Gastrocnemius medialis (tissue), 4 donors: ENCODE measurements at regions not wholly inside any gene's neighbourhood (a gene's known extent, or its start where the extent isn't known, plus 50 kb on each side); places are given as distances from the start of the nearest gene placed in this dataset.

Experiments used
- ATAC-seq, 2 donors: fragments of 150-250 bp; one replicate each; pipeline ENCODE4 v1.9.1; 2016
- DNase-seq, 2 donors: peaks; one replicate each; pipeline ENCODE4 v3.0.0-alpha.2; 2019
- H3K27ac ChIP-seq, 4 donors: fragments of 200-600 bp; sonication (generic); 1 replicate in 1 of 4; 2 replicates in 3 of 4; pipeline ENCODE4 v1.5.1; 2016 to 2018; ENCODE audit warnings: mild to moderate bottlenecking in 2 of 4, moderate library complexity in 1 of 4
- H3K27me3 ChIP-seq, 3 donors: fragments of 200-600 bp; sonication (generic) in 2 of 3; 1 replicate in 1 of 3; 2 replicates in 2 of 3; pipeline versions ENCODE4 v1.5.1 to v1.6.0; 2016 to 2019; ENCODE audit warnings: mild to moderate bottlenecking in 1 of 3, moderate library complexity in 1 of 3
- H3K36me3 ChIP-seq, 2 donors: fragments of 200-600 bp; sonication (generic) in 1 of 2; one replicate each; pipeline ENCODE4 v1.5.1; 2017 to 2018
- H3K4me1 ChIP-seq, 2 donors: fragments of 200-600 bp; sonication (generic) in 1 of 2; one replicate each; pipeline ENCODE4 v1.5.1; 2016 to 2017; ENCODE audit warnings: mild to moderate bottlenecking in 2 of 2
- H3K4me3 ChIP-seq, 4 donors: fragments of 200-600 bp; sonication (generic) in 3 of 4; 1 replicate in 1 of 4; 2 replicates in 3 of 4; pipeline ENCODE4 v1.5.1; 2016 to 2019; ENCODE audit warnings: mild to moderate bottlenecking in 2 of 4
- H3K9me3 ChIP-seq, 3 donors: fragments of 200-600 bp; sonication (generic) in 2 of 3; 1 replicate in 1 of 3; 2 replicates in 2 of 3; pipeline ENCODE4 v1.5.1; 2016 to 2019
- POLR2A ChIP-seq, 2 donors: fragments of 450-650 bp; IDR thresholded peaks; one replicate each; pipeline ENCODE4 v1.6.1; 2017; ENCODE audit warnings: antibody characterized with exemption in 2 of 2, mild to moderate bottlenecking in 2 of 2, moderate library complexity in 2 of 2
- in situ Hi-C, 4 donors: fragments of 200-750 bp; cut with MboI; loops; one replicate each; pipeline versions ENCODE4 v1.15.0 to v1.8.0; 2017; ENCODE audit warnings: low sequenced_read_pairs in 4 of 4
- intact Hi-C: fragments of 100-400 bp; cut with DNase I; formaldehyde crosslinking; loops from one replicate; pipeline ENCODE4 v1.15.1; 2023; ENCODE audit warnings: low total_unique reads
- TF ChIP-seq, protein P1 (sequence below), 5 experiments: fragments of 450-650 bp in 3 of 5; fragments of 200-600 bp in 2 of 5; sonication (generic) in 2 of 5; IDR thresholded peaks in 4 of 5; conservative IDR thresholded peaks in 1 of 5; 1 replicate in 4 of 5; 2 replicates in 1 of 5; pipeline ENCODE4 v1.5.1; 2016 to 2019; ENCODE audit warnings: antibody characterized with exemption in 5 of 5, mild to moderate bottlenecking in 3 of 5, moderate library complexity in 3 of 5

DNA sequence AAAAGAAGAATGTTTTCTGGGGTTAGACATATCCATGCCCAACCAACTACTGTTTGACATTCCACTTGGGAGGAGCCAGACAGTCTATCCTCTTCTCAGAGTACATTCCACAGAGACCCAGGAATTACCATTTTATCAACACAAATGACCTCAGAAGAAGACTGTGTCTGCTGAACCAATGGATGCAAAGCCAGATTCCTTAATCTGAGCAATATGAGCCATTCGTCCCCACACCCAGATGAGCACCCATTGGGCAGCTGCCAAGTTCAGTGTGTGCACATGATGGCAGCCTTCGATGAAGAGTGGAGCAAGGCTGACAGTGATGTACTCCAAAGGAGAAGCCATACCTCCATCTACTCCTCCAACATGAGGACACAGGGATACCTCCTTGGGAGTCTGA is 111.3 kb downstream of the ZNF674 start:
- Histone ChIP-seq H3K27ac (no peak overlapping the region), H3K9me3 (no peaks in the 10 kb centered on the region), H3K4me3 (no peak overlapping the region), H3K4me1 (no peaks in the 10 kb centered on the region), H3K27me3 (no peaks in the 10 kb centered on the region), H3K36me3 (no peaks in the 10 kb centered on the region)
- in situ Hi-C loops (loop anchor here in 1 of 4 donors (25.0 kb wide), 1 partner anchor 103 kb away; the partner anchor contains the start of gene ZNF674), intact Hi-C loops (no loop called here)
- no peak for DNase-seq
- TF ChIP-seq POLR2A (IDR thresholded peaks at IDR 0.05), result no peak
- TF ChIP-seq, protein P1, sequence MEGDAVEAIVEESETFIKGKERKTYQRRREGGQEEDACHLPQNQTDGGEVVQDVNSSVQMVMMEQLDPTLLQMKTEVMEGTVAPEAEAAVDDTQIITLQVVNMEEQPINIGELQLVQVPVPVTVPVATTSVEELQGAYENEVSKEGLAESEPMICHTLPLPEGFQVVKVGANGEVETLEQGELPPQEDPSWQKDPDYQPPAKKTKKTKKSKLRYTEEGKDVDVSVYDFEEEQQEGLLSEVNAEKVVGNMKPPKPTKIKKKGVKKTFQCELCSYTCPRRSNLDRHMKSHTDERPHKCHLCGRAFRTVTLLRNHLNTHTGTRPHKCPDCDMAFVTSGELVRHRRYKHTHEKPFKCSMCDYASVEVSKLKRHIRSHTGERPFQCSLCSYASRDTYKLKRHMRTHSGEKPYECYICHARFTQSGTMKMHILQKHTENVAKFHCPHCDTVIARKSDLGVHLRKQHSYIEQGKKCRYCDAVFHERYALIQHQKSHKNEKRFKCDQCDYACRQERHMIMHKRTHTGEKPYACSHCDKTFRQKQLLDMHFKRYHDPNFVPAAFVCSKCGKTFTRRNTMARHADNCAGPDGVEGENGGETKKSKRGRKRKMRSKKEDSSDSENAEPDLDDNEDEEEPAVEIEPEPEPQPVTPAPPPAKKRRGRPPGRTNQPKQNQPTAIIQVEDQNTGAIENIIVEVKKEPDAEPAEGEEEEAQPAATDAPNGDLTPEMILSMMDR (IDR thresholded peaks at IDR 0.05 in 4 of 5, conservative IDR thresholded peaks at IDR 0.05 in 1 of 5), result no peak
- ATAC-seq, result no peak

- Histone ChIP-seq H3K4me3 (no peak overlapping the region), H3K36me3 (no peaks in the 10 kb centered on the region), H3K9me3 (no peaks in the 10 kb centered on the region), H3K27me3 (no peaks in the 10 kb centered on the region), H3K4me1 (no peaks in the 10 kb centered on the region), H3K27ac (no peak overlapping the region)
- in situ Hi-C loops (loop anchor here in 3 of 4 donors (25.0 kb wide), 3 partner anchors 896 to 1096 kb away; no protein-coding TSS in a partner anchor), intact Hi-C loops (no loop called here)
- ATAC-seq (no peak), DNase-seq (peak in 1 of 2 donors; percentile 24)
- TF ChIP-seq, protein P1 (IDR thresholded peaks at IDR 0.05 in 4 of 5, conservative IDR thresholded peaks at IDR 0.05 in 1 of 5), result peak; percentile 46 to 84 (median 64)
- no peak for TF ChIP-seq POLR2A (IDR thresholded peaks at IDR 0.05)
These were observed 136.4 kb downstream of the ZNF674 start for GRCh38 chrX:46408553-46409407.

DNA sequence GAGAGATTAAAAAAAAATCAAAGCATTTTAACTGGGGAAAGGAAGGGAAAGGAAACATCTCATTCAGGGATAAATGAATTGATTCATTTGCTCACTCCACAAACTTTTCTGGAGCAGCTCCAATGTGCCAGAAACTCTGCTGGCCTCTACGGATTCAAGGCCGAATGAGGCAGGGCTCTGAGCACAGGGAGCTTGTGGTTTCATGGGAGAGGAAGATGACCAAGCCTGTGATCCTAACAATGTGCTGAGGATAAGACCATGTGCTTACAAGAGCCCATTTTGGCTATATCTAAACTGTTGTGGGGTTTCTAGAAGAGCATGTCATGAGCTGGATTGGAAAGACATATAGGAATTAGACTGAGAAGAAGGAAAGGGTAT is 137.5 kb downstream of the ZNF674 start:
- in situ Hi-C loops, result loop anchor here in 3 of 4 donors (25.0 kb wide), 3 partner anchors 895 to 1095 kb away; no protein-coding TSS in a partner anchor

DNA sequence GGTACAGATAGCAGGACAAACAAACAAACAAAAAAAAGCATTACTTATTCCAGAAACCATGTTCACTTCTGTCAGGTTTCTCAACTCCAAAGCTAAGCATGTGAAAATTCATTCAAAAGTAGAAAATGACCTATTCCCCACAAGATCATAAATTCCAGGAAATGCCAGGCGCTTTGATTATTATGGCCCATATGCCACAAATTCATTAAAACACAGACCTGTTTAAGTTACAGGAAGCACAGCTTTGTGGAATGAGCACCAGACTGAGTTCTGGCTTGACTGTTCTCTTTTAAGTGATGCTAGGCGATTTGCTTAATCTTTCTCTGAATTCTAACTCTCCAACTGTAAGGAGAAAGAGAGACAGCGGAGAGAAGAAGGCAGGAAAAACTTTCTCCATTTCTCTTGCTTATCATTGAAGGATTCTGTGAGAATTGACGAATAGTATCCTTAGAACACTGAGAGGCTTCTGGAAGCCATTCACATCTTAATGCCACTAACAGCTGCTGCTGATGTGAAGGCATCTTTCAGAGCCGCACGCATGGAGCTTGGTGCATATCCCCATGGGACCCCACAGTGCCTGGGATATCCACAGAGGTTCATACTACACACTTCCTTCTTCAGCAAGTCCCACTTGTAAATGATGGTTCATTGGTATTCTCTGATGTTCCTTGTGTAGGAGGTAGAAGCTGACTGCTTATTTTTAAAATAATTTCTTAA is 138.0 kb downstream of the ZNF674 start:
- in situ Hi-C loops, result loop anchor here in 3 of 4 donors (25.0 kb wide), 3 partner anchors 895 to 1095 kb away; no protein-coding TSS in a partner anchor
- Histone ChIP-seq H3K27me3 (no peaks in the 10 kb centered on the region), H3K9me3 (no peaks in the 10 kb centered on the region), H3K4me3 (no peak overlapping the region), H3K27ac (no peak overlapping the region), H3K4me1 (no peaks in the 10 kb centered on the region), H3K36me3 (no peaks in the 10 kb centered on the region)
- TF ChIP-seq POLR2A (IDR thresholded peaks at IDR 0.05), result no peak
- DNase-seq (no peak), ATAC-seq (no peak)
- intact Hi-C loops, result no loop called here

More for the DNA sequence above, 137.5 kb downstream of the ZNF674 start:
- Histone ChIP-seq H3K4me1 (no peaks in the 10 kb centered on the region), H3K27ac (no peak overlapping the region), H3K9me3 (no peaks in the 10 kb centered on the region), H3K27me3 (no peaks in the 10 kb centered on the region), H3K4me3 (no peak overlapping the region), H3K36me3 (no peaks in the 10 kb centered on the region)
- DNase-seq (no peak), ATAC-seq (no peak)
- no peak for TF ChIP-seq POLR2A (IDR thresholded peaks at IDR 0.05)
- TF ChIP-seq, protein P1 (IDR thresholded peaks at IDR 0.05 in 4 of 5, conservative IDR thresholded peaks at IDR 0.05 in 1 of 5), result no peak
- intact Hi-C loops, result no loop called here

DNA sequence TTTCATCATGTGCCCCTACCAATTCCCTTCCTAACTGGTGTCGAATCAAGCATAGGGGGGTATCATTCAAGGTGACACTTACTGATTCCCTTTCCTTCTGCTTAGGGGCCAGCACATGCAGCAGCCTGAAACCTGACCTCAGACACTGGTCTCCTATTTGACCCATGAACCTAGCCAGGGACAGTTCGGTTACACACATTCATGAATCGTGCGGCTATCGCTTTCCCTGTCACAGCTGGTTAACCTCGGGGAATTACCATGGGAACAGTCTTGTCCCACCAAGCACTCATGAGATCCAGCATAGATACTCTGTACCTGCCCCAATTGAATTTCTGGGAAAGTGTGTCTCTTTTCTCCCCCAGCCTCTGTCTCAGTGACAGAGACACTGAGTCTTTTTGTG is 140.4 kb downstream of the ZNF674 start:
- Histone ChIP-seq H3K9me3 (no peaks in the 10 kb centered on the region), H3K4me1 (no peaks in the 10 kb centered on the region), H3K27me3 (no peaks in the 10 kb centered on the region), H3K27ac (no peak overlapping the region), H3K36me3 (no peaks in the 10 kb centered on the region), H3K4me3 (no peak overlapping the region)
- intact Hi-C loops (no loop called here), in situ Hi-C loops (loop anchor here in 3 of 4 donors (25.0 kb wide), 3 partner anchors 892 to 1092 kb away; no protein-coding TSS in a partner anchor)
- no peak for DNase-seq
- no peak for ATAC-seq
- TF ChIP-seq, protein P1 (IDR thresholded peaks at IDR 0.05 in 4 of 5, conservative IDR thresholded peaks at IDR 0.05 in 1 of 5), result no peak
- TF ChIP-seq POLR2A (IDR thresholded peaks at IDR 0.05), result no peak
